LNCaP clone FGC (cell line): ENCODE measurements at regions not wholly inside any gene's neighbourhood (a gene's known extent, or its start where the extent isn't known, plus 50 kb on each side); places are given as distances from the start of the nearest gene placed in this dataset.

Source experiments
- DNase-seq: peaks from one replicate; pipeline ENCODE4 v3.0.0-alpha.2; 2011; ENCODE audit warnings: low read depth
- H3K4me3 ChIP-seq: 2 replicates; pipeline ENCODE4 v1.5.1; 2011; ENCODE audit warnings: mild to moderate bottlenecking, low read depth, low read length, control low read depth
- TF ChIP-seq, protein P1 (sequence below): IDR thresholded peaks from 2 replicates; pipeline ENCODE4 v1.5.1; 2012; ENCODE audit warnings: mild to moderate bottlenecking; ENCODE audit not compliant: control insufficient read depth, insufficient read depth; ENCODE audit errors: extremely low read depth

GRCh38 chr3:80993241-80993945 is 768.1 kb downstream of the GBE1 start:
- TF ChIP-seq, protein P1, sequence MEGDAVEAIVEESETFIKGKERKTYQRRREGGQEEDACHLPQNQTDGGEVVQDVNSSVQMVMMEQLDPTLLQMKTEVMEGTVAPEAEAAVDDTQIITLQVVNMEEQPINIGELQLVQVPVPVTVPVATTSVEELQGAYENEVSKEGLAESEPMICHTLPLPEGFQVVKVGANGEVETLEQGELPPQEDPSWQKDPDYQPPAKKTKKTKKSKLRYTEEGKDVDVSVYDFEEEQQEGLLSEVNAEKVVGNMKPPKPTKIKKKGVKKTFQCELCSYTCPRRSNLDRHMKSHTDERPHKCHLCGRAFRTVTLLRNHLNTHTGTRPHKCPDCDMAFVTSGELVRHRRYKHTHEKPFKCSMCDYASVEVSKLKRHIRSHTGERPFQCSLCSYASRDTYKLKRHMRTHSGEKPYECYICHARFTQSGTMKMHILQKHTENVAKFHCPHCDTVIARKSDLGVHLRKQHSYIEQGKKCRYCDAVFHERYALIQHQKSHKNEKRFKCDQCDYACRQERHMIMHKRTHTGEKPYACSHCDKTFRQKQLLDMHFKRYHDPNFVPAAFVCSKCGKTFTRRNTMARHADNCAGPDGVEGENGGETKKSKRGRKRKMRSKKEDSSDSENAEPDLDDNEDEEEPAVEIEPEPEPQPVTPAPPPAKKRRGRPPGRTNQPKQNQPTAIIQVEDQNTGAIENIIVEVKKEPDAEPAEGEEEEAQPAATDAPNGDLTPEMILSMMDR, result no peak
- no peak overlapping the region for H3K4me3 ChIP-seq
- no peak for DNase-seq

GRCh38 chr3:80983753-80984152 is 777.7 kb downstream of the GBE1 start:
- no peak overlapping the region for H3K4me3 ChIP-seq
- TF ChIP-seq, protein P1, result no peak
- DNase-seq, result no peak

- TF ChIP-seq, protein P1, result no peak
Measured at GRCh38 chr3:80978216-80978969, 783.1 kb downstream of the GBE1 start.

GRCh38 chr3:80970292-80970691 is 791.2 kb downstream of the GBE1 start:
- TF ChIP-seq, protein P1, result no peak
- DNase-seq, result no peak
- no peak overlapping the region for H3K4me3 ChIP-seq

More at GRCh38 chr3:80978216-80978969, 783.1 kb downstream of the GBE1 start:
- H3K4me3 ChIP-seq, result no peak overlapping the region
- DNase-seq, result no peak

DNA sequence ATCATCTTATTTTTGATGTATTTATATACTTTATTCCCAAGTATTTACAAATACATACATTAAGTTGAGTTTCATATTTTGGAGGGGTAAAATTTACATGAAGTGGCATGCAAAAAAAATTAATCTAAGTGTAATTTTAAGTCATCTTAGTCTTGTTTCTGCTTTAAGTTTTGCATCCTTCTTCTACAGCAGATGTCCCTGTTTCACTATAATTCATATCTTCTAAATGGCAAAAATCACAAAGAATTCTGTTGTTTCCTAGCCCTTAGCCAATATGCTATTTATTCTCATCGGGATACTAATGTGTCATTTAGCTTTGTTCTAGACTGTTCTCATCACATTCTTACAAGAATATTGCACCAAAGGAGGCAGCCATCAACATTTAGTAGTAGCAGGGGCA is 831.9 kb downstream of the GBE1 start:
- TF ChIP-seq, protein P1, result no peak
- no peak for DNase-seq
- H3K4me3 ChIP-seq, result no peak overlapping the region

DNA sequence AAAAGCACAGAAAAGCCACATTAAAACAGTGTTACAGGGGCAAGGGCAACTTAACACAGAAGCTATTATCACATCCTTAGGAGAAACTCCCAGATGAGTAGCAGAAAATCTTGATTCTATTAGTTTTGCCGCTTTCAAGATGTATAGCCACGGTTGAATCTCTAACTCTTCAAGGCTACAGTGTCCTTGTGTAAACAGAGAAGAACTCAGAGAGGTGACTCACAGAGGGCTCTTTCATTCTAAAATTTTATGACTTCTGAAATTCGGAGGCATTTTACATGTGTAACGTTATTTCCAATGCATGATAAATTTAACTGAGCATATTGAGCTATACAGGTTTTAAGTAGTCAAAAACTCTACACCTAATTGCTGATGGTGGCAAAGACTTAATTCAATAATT is 846.6 kb downstream of the GBE1 start:
- TF ChIP-seq, protein P1, result no peak
- no peak overlapping the region for H3K4me3 ChIP-seq
- DNase-seq, result no peak
